Neural crest cell (in vitro differentiated cells): ENCODE measurements at regions not wholly inside any gene's neighbourhood (a gene's known extent, or its start where the extent isn't known, plus 50 kb on each side); places are given as distances from the start of the nearest gene placed in this dataset.
"Not testable (repeated sequence)": the region's sequence is repeated elsewhere in the genome, so short reads cannot be mapped to it uniquely, and the experiment has no call there.

Experiments used
- DNase-seq: peaks from one replicate; pipeline ENCODE4 v3.0.0; 2021; ENCODE audit warnings: low read depth, mixed read lengths, low spot score
- H3K27ac Mint-ChIP-seq: one replicate; pipeline ENCODE4 v1.8.0; 2021; ENCODE audit warnings: mild to moderate bottlenecking, mixed read lengths; ENCODE audit not compliant: unreplicated experiment
- H3K27me3 Mint-ChIP-seq: 2 replicates; pipeline ENCODE4 v1.8.0; 2021; ENCODE audit warnings: low read depth, mild to moderate bottlenecking, mixed read lengths
- H3K36me3 Mint-ChIP-seq: 2 replicates; pipeline ENCODE4 v1.8.0; 2021; ENCODE audit warnings: low read depth, mild to moderate bottlenecking, mixed read lengths
- H3K4me1 Mint-ChIP-seq: 2 replicates; pipeline ENCODE4 v1.8.0; 2021; ENCODE audit warnings: mixed read lengths
- H3K4me3 Mint-ChIP-seq: one replicate; pipeline ENCODE4 v1.8.0; 2021; ENCODE audit warnings: mild to moderate bottlenecking, mixed read lengths
- H3K9me3 Mint-ChIP-seq: 2 replicates; pipeline ENCODE4 v1.8.0; 2021; ENCODE audit warnings: mixed read lengths
- CTCF ChIP-seq: fragments of 200-600 bp; sonication (generic); conservative IDR thresholded peaks from 2 replicates; pipeline ENCODE4 v1.5.0; 2021; ENCODE audit warnings: antibody characterized with exemption, mild to moderate bottlenecking

GRCh38 chr9:21615446-21615845 lies 133.3 kb upstream of the IFNE start:
- no peak overlapping the region for H3K4me3 Mint-ChIP-seq
- no peaks in the 10 kb centered on the region for H3K9me3 Mint-ChIP-seq
- H3K27me3 Mint-ChIP-seq = no peaks in the 10 kb centered on the region
- peaks cover 18% of the 10 kb centered on the region for H3K4me1 Mint-ChIP-seq
- DNase-seq = no peak
- no peak for TF ChIP-seq CTCF
- no peaks in the 10 kb centered on the region for H3K36me3 Mint-ChIP-seq
- no peak overlapping the region for H3K27ac Mint-ChIP-seq

GRCh38 chr9:21616082-21616778 lies 134.1 kb upstream of the IFNE start:
- peaks cover 23% of the 10 kb centered on the region for H3K4me1 Mint-ChIP-seq
- H3K27ac Mint-ChIP-seq = no peak overlapping the region
- no peaks in the 10 kb centered on the region for H3K36me3 Mint-ChIP-seq
- DNase-seq = no peak
- H3K4me3 Mint-ChIP-seq = no peak overlapping the region
- TF ChIP-seq CTCF = no peak
- no peaks in the 10 kb centered on the region for H3K27me3 Mint-ChIP-seq
- H3K9me3 Mint-ChIP-seq = no peaks in the 10 kb centered on the region

GRCh38 chr9:21624675-21625644 lies 142.8 kb upstream of the IFNE start:
- DNase-seq = no peak
- H3K4me1 Mint-ChIP-seq = peaks cover 8% of the 10 kb centered on the region
- no peak overlapping the region for H3K4me3 Mint-ChIP-seq
- H3K27ac Mint-ChIP-seq = no peak overlapping the region
- TF ChIP-seq CTCF = no peak
- no peaks in the 10 kb centered on the region for H3K27me3 Mint-ChIP-seq
- H3K36me3 Mint-ChIP-seq = no peaks in the 10 kb centered on the region
- H3K9me3 Mint-ChIP-seq = peaks cover 18% of the 10 kb centered on the region

GRCh38 chr9:21626493-21626892 lies 144.4 kb upstream of the IFNE start:
- DNase-seq = no peak
- Mint-ChIP-seq H3K4me1 (no peaks in the 10 kb centered on the region), H3K27ac (peak overlapping the region; percentile 51), H3K36me3 (no peaks in the 10 kb centered on the region), H3K9me3 (peaks cover 18% of the 10 kb centered on the region), H3K27me3 (no peaks in the 10 kb centered on the region), H3K4me3 (no peak overlapping the region)
- no peak for TF ChIP-seq CTCF

- H3K4me3 Mint-ChIP-seq, H3K36me3 Mint-ChIP-seq, H3K27me3 Mint-ChIP-seq, DNase-seq, H3K4me1 Mint-ChIP-seq: not testable (repeated sequence)
- Mint-ChIP-seq H3K27ac (peak overlapping the region; percentile 37), H3K9me3 (peaks cover 14% of the 10 kb centered on the region)
These were observed 146.8 kb upstream of the IFNE start for GRCh38 chr9:21628954-21629353.

GRCh38 chr9:21634951-21635350 lies 152.8 kb upstream of the IFNE start:
- no peaks in the 10 kb centered on the region for H3K4me1 Mint-ChIP-seq
- no peak for DNase-seq
- no peaks in the 10 kb centered on the region for H3K9me3 Mint-ChIP-seq
- no peaks in the 10 kb centered on the region for H3K36me3 Mint-ChIP-seq
- no peaks in the 10 kb centered on the region for H3K27me3 Mint-ChIP-seq
- no peak overlapping the region for H3K27ac Mint-ChIP-seq
- no peak for TF ChIP-seq CTCF
- H3K4me3 Mint-ChIP-seq = no peak overlapping the region
